NB4 (cell line): ENCODE measurements at regions not wholly inside any gene's neighbourhood (a gene's known extent, or its start where the extent isn't known, plus 50 kb on each side); places are given as distances from the start of the nearest gene placed in this dataset.

Experiments used
- POLR2A ChIP-seq: IDR thresholded peaks from 2 replicates; pipeline ENCODE4 v1.6.1; 2011; ENCODE audit warnings: mild to moderate bottlenecking; ENCODE audit not compliant: insufficient read length; ENCODE audit errors: extremely low read depth
- TF ChIP-seq, protein P1 (sequence below): IDR thresholded peaks from one replicate; pipeline ENCODE4 v1.5.1; 2012; ENCODE audit warnings: low read depth, low read length
- TF ChIP-seq, protein P2 (sequence below): IDR thresholded peaks from 2 replicates; pipeline ENCODE4 v1.6.1; 2011; ENCODE audit warnings: low read depth, low read length

DNA sequence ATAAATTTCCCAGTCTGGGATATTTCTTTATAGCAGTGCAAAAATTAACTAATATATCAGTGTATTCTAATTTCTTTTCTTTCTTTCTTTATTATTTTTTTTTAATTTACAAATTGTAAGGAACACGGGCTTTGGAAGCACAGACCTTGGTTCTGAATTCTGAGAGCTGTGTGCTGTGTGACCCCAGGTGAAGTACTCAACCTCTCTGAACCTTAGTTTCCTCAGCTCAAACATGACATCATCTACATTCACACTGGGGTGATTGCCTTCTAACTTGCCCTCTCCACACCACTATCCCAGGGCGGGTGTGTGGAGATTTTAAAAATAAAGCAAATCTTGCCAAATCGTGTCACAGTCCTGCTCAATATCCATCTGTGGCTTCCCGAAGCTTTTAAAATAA lies 282.8 kb downstream of the C12orf75 start:
- no peak for TF ChIP-seq POLR2A
- TF ChIP-seq, protein P1, sequence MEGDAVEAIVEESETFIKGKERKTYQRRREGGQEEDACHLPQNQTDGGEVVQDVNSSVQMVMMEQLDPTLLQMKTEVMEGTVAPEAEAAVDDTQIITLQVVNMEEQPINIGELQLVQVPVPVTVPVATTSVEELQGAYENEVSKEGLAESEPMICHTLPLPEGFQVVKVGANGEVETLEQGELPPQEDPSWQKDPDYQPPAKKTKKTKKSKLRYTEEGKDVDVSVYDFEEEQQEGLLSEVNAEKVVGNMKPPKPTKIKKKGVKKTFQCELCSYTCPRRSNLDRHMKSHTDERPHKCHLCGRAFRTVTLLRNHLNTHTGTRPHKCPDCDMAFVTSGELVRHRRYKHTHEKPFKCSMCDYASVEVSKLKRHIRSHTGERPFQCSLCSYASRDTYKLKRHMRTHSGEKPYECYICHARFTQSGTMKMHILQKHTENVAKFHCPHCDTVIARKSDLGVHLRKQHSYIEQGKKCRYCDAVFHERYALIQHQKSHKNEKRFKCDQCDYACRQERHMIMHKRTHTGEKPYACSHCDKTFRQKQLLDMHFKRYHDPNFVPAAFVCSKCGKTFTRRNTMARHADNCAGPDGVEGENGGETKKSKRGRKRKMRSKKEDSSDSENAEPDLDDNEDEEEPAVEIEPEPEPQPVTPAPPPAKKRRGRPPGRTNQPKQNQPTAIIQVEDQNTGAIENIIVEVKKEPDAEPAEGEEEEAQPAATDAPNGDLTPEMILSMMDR: no peak
- TF ChIP-seq, protein P2, sequence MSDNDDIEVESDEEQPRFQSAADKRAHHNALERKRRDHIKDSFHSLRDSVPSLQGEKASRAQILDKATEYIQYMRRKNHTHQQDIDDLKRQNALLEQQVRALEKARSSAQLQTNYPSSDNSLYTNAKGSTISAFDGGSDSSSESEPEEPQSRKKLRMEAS: no peak
